ENCODE measurements at regions not wholly inside any gene's neighbourhood (a gene's known extent, or its start where the extent isn't known, plus 50 kb on each side); places are given as distances from the start of the nearest gene placed in this dataset.
"Not testable (repeated sequence)": the region's sequence is repeated elsewhere in the genome, so short reads cannot be mapped to it uniquely, and the experiment has no call there.

DNA sequence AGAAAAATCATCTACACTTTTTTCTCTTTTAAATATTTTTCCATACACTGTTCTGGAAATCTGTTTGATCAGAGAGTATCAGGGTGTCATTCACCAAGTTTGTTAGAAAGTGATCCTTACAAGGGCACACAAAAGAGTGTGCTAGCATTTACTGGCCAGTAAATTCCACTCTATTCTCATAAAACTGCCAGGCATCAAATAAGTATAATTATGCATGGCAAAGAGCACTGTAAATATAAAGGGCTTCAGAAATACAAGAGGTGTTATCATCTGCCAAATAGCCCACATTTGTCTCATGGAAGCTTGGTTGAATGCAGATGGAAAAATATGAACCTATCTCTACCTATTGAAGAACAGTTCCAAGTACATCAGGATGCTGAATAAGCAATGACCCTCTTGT lies 847.3 kb upstream of the ACVR2A start:
- in situ Hi-C loops (cut with MboI; ENCODE audit: low sequenced_read_pairs): no loop called here

DNA sequence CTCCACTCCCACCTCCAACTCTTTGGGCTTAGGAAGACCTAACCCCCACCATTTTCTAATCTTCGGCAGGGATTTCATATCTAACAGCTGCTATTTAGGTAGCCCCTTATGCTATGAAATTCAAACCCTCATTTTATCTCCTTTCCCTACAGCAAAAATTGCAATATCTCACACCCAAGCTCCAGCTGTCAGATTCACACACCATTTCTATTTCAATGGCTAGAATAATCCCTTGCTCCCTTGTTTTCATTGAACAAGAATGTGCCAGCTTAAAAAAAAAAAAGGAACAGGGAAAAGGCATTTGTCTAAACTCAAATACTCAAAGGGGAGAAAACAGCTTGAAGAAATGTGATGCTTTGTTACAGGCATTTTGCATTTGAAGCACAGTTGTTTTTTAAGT lies 850.6 kb upstream of the ACVR2A start:
- in situ Hi-C loops (cut with MboI; ENCODE audit: low sequenced_read_pairs): no loop called here

DNA sequence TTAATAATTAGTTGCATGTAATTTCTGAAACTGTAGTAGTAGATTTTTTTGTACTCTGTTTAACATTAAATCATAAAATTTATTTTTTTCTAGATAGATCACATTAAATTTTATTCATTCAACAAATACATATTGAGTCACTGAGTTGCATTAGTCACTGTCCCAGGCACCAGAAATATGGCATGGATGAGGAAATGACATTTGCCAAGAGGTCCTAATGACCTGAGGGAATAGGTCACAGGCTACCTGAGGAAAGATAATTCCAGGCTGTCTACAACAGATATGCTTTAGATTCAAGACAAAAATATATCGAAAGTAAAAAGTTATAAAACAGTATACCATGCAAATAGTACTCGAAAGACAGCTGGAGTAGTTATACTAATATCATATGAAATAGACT lies 852.4 kb upstream of the ACVR2A start:
- in situ Hi-C loops (cut with MboI; ENCODE audit: low sequenced_read_pairs): no loop called here

DNA sequence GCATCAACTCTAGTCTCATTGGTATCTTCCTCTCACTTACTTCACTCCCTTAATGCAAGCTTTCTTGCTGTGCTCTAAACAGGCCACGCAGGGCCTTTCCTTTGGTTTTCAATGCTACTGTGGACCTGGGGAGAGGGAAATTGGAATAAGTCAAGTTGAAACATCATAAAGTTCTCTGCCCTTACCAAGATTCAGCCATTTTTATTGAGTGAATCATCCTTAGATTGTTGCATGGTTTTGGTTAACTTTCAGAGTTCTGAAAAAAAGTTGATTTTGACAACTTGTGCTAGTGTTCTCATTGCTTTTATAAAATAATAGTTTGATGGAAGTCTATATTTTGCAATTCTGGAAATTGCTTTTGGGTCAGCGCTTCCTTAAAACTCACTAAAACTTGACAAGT lies 852.8 kb upstream of the ACVR2A start:
- in situ Hi-C loops (cut with MboI; ENCODE audit: low sequenced_read_pairs): no loop called here

DNA sequence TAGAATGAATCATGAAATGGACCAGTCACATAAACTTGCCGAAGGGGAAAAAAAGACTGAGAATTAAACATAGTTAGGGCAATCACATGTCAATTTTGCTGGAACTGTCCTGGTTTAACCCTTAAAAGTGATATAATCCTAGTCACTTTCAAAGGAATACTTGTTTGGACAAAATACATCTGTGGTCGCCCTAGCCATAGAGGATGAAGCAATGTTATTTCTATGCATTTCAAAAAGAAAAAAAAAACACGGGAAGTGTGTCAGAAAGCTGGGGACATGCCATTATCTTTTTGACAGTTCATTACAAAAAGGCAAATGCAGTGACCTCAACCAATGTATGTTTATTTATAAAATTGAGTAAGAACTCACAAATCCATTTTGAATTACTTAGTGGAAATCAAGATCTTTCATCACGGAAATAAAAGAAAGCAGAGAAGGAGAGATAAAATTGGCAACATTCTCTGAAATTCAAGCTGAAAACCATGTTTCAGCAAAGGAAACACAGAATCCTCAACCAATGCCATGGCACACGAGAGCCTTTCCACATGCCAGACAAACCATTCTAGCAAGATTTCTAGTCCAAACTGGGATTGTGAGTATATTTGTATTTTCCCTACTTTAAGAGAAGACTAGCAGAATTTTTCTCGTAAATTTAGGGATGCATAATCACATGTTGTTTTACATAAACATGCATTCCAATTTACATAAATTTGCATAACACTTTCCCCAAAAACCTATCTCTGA lies 854.3 kb upstream of the ACVR2A start:
- in situ Hi-C loops (cut with MboI; ENCODE audit: low sequenced_read_pairs): no loop called here

DNA sequence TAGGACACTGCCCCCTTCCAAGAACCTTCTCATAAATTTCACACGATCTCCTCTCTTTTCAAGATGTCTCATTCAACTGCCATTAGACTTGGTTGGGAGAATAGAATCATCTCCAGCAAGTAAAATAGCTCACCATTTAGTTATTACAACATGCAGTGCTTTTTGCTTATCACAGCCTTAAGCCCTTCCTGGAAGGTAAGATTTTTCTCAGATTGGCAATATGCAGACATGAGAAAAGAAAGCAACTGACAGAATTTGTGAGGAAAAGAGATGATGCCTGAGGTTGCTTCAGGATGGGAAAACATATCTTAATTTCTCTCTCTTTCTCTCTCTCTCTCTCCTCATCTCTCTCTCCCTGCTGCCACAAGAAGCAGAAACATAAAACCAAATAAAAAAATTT lies 855.1 kb upstream of the ACVR2A start:
- in situ Hi-C loops (cut with MboI; ENCODE audit: low sequenced_read_pairs): no loop called here

DNA sequence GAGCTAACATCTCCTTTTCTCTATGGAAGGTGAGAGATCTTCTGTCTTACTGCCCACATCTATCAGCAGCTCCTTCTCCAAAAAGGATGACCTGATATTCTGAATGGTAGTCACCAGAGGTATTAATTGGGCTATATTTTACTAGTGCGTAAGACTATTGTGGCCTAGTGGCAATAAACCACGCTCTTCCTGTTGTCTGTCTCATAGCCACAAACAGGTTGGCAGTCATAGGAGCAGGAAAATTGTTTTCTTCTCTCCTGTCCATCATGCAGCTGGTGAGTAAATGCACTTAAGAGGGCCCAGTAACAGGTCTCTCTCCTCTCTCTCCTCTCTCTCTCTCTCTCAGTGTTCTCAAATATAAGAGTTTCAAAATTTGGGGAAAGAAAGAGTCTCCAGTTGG lies 856.8 kb upstream of the ACVR2A start:
- in situ Hi-C loops (cut with MboI; ENCODE audit: low sequenced_read_pairs): no loop called here

DNA sequence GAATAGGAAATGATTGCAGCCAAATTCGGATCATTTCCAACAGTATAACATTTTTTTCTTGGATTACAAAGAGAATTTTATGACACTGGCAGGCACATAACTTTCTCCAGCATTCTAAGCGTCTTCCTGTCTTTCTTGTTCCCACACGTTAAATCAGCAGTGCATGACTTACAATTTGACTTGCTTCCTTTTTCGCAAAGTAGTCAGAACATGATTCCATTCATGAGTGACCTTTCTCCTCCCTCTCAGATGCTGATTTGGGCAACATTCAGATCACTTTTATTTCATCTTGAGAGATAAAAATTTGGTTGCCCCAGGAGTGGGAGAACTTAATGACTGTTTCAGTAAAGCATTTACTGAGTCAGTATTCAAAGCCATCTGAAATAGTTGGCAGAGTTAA lies 858.7 kb upstream of the ACVR2A start:
- in situ Hi-C loops (cut with MboI; ENCODE audit: low sequenced_read_pairs): no loop called here

DNA sequence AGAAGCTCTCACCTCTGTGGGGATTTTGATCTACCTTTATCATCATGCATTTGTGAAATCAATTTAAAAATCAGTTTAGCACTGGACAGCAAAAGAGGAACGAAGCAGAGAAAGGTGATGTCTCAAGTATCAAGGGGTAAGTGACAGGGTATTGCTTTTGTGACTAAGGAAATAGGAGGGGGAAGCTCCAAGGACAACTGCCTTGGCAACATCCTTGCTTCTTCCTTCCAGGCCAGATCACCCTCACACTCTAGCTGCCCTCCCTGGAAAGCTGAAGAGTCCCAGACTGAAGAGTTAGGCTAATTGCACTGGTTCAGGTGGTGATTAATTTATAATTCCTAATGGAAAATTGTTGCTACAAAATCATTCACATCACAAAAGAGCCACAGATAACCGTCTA lies 859.1 kb upstream of the ACVR2A start:
- in situ Hi-C loops (cut with MboI; ENCODE audit: low sequenced_read_pairs): no loop called here

DNA sequence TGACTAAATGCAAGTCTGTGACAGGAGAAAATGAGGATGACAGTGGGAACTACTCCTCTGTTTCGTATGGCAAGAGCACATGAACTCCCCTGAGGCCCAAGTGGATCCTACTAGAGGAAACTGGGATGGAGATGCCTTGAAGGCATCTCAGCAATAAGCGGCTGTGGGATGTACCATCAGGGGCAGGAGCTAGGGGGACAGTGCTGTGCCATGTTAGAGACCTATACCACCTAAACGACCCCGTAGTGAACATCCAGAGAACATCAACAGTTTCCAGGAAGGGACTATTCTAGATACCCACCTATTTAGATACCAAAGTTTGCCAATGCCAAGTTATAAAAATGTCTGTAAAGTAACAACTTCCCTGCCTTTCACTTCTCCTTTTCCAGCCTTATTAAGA lies 860.8 kb upstream of the ACVR2A start:
- in situ Hi-C loops (cut with MboI; ENCODE audit: low sequenced_read_pairs): no loop called here

DNA sequence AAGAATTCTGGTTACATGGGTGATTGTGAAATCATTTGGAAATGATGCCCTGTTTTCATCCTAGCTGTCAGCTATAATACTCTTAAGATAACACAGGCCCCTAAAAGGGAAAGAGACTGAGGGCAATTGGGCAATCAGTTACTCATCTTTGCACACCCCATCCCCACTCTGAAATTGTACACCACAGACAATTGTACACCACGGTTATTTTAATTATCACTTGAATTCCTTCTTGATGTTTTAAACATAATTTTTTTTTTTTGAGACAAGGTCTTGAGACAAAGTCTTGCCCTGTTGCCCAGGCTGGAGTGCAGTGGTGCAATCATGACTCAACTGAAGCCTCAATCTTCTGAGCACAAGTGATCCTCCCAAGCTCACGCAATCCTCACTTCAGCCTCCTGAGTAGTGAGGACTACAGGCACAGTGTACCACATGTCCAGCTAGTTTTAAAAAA lies 862.4 kb upstream of the ACVR2A start:
- in situ Hi-C loops (cut with MboI; ENCODE audit: low sequenced_read_pairs): no loop called here

DNA sequence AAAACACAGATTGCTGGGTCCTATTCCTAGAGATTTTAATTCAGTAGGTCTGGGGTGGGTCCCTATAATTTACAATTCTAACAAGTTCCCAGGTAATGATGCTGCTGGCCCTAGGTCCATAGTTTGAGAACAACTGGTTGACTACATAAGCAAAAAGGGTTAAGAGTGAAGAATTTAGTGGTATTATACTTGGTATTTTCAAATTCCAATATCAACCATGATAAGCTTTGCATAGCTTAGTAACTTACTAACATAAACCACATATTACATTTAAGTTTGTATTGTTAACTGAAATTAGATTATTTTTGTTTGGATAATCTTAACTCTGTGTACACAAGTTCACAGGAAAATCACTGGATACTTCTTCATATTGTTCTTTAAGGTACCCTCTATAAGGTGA lies 862.9 kb upstream of the ACVR2A start:
- in situ Hi-C loops (cut with MboI; ENCODE audit: low sequenced_read_pairs): no loop called here

DNA sequence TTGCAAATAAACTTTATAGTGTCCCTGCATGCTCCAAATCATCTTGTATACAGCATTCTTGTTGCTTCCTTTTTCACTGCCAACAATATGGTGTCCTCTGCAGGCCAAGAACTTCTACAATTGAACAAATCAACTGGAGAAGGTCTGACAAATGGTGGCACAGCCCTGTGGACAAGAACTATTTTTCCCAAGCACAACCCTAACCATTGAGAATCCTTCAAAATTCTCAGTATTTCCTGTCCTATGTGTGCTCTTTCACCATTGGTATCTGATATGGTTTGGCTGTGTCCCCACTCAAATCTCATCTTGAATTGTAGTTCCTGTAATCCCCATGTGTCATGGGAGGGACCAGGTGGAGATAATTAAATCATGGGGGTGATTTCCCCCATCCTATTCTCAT lies 865.1 kb upstream of the ACVR2A start:
- in situ Hi-C loops (cut with MboI; ENCODE audit: low sequenced_read_pairs): no loop called here

DNA sequence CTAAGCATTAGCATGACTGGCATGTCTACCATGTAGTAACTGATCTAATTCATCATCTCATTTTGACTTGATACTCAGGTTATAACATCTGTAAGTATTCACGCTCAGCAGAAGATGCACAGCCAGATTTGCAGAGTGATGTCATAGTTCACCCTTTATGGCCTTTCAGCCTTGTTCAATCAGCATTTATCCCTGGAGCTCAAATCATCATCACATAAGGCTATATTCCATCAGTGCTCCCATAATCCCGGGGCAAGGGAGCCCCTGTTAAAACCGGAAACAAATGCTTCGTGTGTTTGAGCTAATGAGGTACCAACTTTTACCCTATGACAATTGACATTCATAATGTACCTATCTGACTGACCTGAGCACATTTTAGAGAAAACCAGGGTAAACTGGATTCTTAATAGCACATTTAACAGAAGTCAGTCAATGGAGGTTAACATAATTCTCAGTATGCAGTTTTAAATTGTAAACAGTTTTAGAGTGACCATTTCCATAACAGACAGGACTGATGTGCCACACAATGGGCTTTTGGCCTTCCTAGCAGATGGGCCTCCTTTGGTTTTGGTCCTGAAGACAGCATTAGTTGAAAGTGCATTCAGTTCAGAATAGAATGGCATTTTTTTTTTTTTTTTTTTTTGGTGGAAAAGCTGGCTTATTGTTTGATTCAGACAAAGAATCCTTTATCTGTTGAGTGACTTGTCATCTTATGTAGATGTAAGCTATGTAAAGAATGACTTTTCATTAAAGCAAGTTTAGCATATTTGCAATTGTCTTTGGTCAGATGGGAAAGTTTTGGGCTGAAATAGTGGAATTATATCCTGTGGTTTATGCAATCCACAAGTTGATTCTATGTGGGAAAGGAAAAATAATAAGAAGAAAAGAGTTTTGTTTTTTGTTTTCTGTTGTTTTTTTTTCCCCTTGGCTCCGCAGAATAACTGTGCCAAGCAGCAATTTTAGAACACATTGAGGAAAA lies 866.0 kb upstream of the ACVR2A start:
- in situ Hi-C loops (cut with MboI; ENCODE audit: low sequenced_read_pairs): no loop called here

DNA sequence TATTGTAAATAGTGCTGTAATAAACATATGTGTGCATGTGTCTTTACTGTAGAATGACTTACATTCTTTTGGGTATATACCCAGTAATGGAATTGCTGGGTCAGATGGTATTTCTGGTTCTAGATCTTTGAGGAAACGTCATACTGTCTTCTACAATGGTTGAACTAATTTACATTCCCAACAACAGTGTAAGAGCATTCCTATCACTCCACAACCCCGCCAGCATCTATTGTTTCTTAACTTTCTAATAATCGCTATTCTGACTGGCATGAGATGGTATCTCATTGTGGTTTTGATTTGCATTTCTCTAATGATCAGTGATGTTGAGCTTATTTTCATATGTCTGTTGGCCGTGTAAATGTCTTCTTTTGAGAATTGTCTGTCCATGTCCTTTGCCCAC lies 873.8 kb upstream of the ACVR2A start:
- in situ Hi-C loops (cut with MboI; ENCODE audit: low sequenced_read_pairs): not testable (repeated sequence)

DNA sequence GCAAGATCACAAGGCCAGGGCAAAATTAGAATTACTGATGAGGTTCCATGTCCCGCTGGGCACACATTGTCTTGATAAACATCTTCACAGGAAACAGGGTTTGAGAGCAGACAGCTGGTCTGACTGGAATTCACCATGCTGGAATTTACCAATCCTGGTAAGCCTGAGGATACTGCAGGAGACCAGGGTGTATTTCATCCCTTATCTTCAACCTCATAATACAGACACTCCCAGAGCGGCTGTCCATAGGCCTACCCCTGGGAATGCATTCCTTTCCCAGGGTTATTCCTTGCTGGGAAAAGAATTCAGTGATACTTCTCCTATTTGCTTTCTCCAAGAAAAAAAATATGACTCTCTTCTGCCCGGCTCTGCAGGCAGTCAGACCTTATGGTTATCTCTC lies 875.1 kb upstream of the ACVR2A start:
- in situ Hi-C loops (cut with MboI; ENCODE audit: low sequenced_read_pairs): not testable (repeated sequence)

DNA sequence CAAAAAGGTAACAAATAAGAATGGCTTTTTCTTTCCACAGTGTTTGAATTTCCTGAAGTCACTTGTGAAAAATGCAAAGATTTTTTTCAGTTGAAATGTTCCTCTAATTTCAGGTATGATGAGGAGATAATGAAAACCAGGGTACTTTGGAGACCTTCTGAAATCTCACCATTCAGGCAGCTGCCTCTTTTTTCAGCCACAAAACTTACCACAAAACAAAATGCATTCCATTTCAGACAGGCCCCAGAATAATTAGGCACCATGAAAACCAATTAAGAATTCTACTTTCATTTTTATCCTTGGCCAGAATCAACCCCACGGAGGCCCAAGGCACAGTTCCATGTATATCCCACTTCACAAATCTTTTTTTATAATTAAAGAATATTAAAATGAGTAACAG lies 880.3 kb upstream of the ACVR2A start:
- in situ Hi-C loops (cut with MboI; ENCODE audit: low sequenced_read_pairs): no loop called here

DNA sequence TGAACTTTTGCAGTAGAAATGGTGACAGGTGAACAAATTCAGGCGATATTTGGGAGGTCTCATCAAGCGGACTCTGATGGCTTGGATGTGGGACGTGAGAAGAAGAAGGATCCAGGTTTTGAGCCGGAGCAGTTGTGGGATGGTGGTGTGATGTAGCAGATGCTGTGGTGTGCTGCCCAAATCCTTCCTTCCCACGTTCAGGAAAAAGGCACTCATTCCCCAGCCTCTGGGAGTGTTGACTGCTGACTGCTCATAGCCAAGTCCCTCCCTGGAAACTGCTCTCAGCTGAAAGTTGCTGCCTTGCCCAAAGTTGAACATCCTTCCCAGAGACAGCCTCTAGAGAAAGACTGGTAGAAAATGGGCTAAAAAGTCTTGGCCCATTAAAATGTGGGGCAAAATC lies 890.3 kb upstream of the ACVR2A start:
- in situ Hi-C loops (cut with MboI; ENCODE audit: low sequenced_read_pairs): no loop called here

DNA sequence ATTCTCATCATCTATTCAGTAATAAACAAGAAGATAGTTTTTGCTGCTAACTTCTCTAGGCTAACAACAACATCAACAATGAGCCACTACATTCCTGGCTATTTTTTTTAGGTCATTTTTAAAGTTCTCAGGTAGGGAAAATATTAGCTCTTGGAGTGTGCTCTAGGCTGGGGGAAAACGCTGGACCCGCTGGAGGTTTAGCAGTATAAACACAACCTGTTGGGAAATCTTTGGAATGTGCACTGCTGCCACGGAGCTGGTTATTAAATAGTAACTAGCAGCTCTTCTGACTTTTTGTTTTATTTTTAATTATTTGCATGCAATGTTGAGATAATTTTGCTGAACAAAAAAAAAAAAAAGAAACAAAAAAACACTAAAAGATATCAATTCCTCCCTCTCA lies 892.1 kb upstream of the ACVR2A start:
- in situ Hi-C loops (cut with MboI; ENCODE audit: low sequenced_read_pairs): no loop called here

DNA sequence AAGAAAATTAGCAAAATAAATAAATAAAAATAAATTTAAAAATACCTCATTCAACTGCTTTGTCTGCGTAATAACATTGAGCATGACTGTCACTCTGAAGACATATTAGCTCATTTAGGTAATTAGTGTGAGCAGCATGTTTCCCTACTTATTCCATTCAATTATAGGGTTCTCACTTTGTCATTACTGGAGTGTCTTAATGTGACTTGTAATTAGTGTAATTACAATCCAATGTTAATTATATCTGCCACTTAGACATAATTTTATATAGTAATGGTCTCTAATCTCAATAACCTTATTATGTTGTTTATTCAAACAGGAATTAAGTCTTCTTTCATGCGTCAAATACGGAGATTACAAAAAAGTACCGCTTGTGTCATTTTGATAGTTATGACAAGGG lies 893.9 kb upstream of the ACVR2A start:
- in situ Hi-C loops (cut with MboI; ENCODE audit: low sequenced_read_pairs): no loop called here

DNA sequence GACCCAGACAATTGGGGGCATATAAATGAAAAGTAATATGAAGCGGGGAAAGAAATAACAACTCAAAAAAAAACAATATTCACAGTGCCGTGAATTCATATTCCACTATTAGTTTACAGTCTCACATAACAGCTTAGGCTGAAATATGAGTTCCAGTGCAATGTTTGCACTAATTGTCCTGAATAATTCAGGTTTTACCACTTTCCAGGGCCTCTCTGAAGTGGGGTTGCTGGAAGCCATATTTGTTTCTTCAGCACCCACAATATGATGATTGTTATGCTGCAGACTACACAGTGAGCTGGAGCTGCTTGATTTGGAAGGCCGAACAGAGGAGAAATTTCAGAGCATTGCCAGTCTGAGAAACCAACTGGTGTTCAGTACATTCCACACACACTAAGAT lies 894.5 kb upstream of the ACVR2A start:
- in situ Hi-C loops (cut with MboI; ENCODE audit: low sequenced_read_pairs): no loop called here

DNA sequence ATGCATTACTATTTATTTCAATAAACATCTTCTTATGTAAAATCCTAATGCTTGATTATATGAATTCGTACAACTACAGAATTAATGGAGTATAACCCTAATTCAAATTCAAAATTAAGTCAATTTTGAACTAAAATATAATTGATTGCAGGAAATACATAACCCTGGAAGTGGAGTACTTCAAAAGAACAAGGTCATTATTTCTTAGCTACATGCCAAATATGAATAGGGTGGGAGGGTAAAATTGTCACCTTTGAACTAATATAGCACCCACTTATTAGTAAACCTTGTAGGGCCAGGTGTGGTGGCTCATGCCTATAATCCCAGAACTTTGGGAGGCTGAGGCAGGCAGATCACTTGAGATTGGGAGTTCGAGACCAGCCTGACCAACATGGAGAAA lies 895.4 kb upstream of the ACVR2A start:
- in situ Hi-C loops (cut with MboI; ENCODE audit: low sequenced_read_pairs): no loop called here
